Ovary (tissue), 3 donors: ENCODE measurements at regions not wholly inside any gene's neighbourhood (a gene's known extent, or its start where the extent isn't known, plus 50 kb on each side); places are given as distances from the start of the nearest gene placed in this dataset.

Experiments
- EP300 ChIP-seq: sonication (generic); formaldehyde crosslinking; IDR thresholded peaks from one replicate; pipeline ENCODE4 v1.6.1; 2017; ENCODE audit warnings: antibody characterized with exemption
- POLR2A ChIP-seq: fragments of 450-650 bp; IDR thresholded peaks from one replicate; pipeline ENCODE4 v1.6.1; 2017; ENCODE audit warnings: antibody characterized with exemption, mild to moderate bottlenecking, moderate library complexity
- TF ChIP-seq, protein P1 (sequence below), 3 donors: fragments of 450-650 bp in 2 of 3; fragments of 200-600 bp in 1 of 3; IDR thresholded peaks; one replicate each; pipeline versions ENCODE4 v1.5.1 to v1.8.0; 2016 to 2022; ENCODE audit warnings: antibody characterized with exemption in 3 of 3, mild to moderate bottlenecking in 1 of 3
- donor health status: DM: no; HTN: no; CAD: no.

DNA sequence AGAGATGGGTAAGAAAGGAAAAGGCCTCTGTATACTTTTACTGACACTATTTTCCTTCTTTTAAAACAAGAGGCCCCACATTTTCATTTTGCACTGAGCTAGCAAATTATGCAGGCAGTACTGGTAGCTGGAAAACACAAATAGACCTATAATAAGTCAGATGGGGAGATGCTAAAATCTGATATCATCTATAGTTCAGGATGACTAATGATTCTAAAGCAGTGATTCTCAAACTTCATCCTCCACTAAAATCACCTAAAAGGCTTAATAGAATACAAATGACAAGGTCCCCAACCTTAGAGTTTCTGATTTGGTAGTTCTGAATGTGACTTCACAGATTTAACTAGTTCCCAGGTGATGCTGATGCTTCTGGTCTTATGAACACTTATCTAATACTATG is 247.3 kb upstream of the DIPK2B start:
- TF ChIP-seq, protein P1, sequence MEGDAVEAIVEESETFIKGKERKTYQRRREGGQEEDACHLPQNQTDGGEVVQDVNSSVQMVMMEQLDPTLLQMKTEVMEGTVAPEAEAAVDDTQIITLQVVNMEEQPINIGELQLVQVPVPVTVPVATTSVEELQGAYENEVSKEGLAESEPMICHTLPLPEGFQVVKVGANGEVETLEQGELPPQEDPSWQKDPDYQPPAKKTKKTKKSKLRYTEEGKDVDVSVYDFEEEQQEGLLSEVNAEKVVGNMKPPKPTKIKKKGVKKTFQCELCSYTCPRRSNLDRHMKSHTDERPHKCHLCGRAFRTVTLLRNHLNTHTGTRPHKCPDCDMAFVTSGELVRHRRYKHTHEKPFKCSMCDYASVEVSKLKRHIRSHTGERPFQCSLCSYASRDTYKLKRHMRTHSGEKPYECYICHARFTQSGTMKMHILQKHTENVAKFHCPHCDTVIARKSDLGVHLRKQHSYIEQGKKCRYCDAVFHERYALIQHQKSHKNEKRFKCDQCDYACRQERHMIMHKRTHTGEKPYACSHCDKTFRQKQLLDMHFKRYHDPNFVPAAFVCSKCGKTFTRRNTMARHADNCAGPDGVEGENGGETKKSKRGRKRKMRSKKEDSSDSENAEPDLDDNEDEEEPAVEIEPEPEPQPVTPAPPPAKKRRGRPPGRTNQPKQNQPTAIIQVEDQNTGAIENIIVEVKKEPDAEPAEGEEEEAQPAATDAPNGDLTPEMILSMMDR (IDR thresholded peaks at IDR 0.05), result no peak
- no peak for TF ChIP-seq POLR2A
- TF ChIP-seq EP300, result no peak
